GM12878 (cell line): ENCODE measurements at regions not wholly inside any gene's neighbourhood (a gene's known extent, or its start where the extent isn't known, plus 50 kb on each side); places are given as distances from the start of the nearest gene placed in this dataset.

Experiments used
- ATAC-seq: fragments of 200-7000 bp; cut with Tn5 transposase; 3 replicates; pipeline ENCODE4 v1.9.1; 2020; ENCODE audit warnings: mild to moderate bottlenecking, moderate library complexity
- BruUV-seq: library from RNA; stranded (reverse); fragments of 400-500 nt; replicated peaks from 2 replicates; lab custom pipeline; 2021; lab: Mats Ljungman, UMichigan
- CTCF ChIA-PET: fragments of 300-600 bp; sonication (Branson Sonifier 250); formaldehyde crosslinking; extraction: SDS; loops from one replicate; lab custom pipeline; 2021; ENCODE audit warnings: inconsistent platforms; lab: Yijun Ruan, JAX
- POLR2A ChIA-PET: fragments of 350-600 bp; formaldehyde crosslinking; extraction: SDS; loops from one replicate; lab custom pipeline; 2021; ENCODE audit warnings: inconsistent platforms; lab: Charles Lee
- RAD21 ChIA-PET: fragments of 300-600 bp; sonication (Branson Sonifier 250); formaldehyde crosslinking; loops from one replicate; lab custom pipeline; 2023; ENCODE audit warnings: antibody characterized with exemption; ENCODE audit not compliant: unreplicated experiment; lab: Charles Lee
- SMC1A ChIA-PET: fragments of 300-600 bp; sonication (Branson Sonifier 250); formaldehyde crosslinking; loops from one replicate; lab custom pipeline; 2023; ENCODE audit not compliant: unreplicated experiment, uncharacterized antibody; lab: Charles Lee
- DNase-seq: peaks from one replicate; pipeline ENCODE4 v3.0.0-alpha.2; 2011; ENCODE audit warnings: low read depth, low spot score
- FAIRE-seq: peaks from 3 replicates; lab custom pipeline; 2011; peaks lifted over from hg19 to GRCh38; lab: Jason Lieb, UNC
- H2AFZ ChIP-seq: 2 replicates; pipeline ENCODE4 v1.6.0; 2011; ENCODE audit warnings: low read depth, low read length, control low read depth; ENCODE audit not compliant: control insufficient read depth
- H3K27ac ChIP-seq: 2 replicates; pipeline ENCODE4 v1.5.1; 2011; ENCODE audit warnings: control low read depth; ENCODE audit not compliant: control insufficient read depth, insufficient read depth
- H3K27me3 ChIP-seq, 2 experiments: replicated peaks in 1 of 2; 2 replicates each; pipeline versions ENCODE4 v1.6.0 to v1.6.1; 2011; ENCODE audit warnings: low read length in 1 of 2; ENCODE audit not compliant: control insufficient read depth in 2 of 2, insufficient read depth in 2 of 2
- H3K36me3 ChIP-seq, 2 experiments: 2 replicates each; pipeline ENCODE4 v1.5.1; 2011; ENCODE audit warnings: low read length in 1 of 2; ENCODE audit not compliant: control insufficient read depth in 2 of 2, insufficient read depth in 2 of 2
- H3K4me1 ChIP-seq: 2 replicates; pipeline ENCODE4 v1.6.1; 2011; ENCODE audit warnings: mild to moderate bottlenecking, low read length, moderate library complexity, mixed read lengths; ENCODE audit not compliant: control insufficient read depth, insufficient read depth
- H3K4me2 ChIP-seq: 2 replicates; pipeline ENCODE4 v1.6.0; 2011; ENCODE audit warnings: control low read depth; ENCODE audit not compliant: control insufficient read depth, insufficient read depth
- H3K4me3 ChIP-seq: fragments of 200-600 bp; sonication (generic); 2 replicates; pipeline ENCODE4 v1.5.1; 2016
- H3K79me2 ChIP-seq: 2 replicates; pipeline ENCODE4 v1.6.0; 2011; ENCODE audit warnings: low read length; ENCODE audit not compliant: control insufficient read depth, insufficient read depth
- H3K9ac ChIP-seq: 2 replicates; pipeline ENCODE4 v1.8.0; 2011; ENCODE audit warnings: low read length, control low read depth, mixed read lengths; ENCODE audit not compliant: control insufficient read depth, insufficient read depth
- H3K9me3 ChIP-seq: replicated peaks from 3 replicates; pipeline ENCODE4 v1.5.1; 2011; ENCODE audit warnings: mild to moderate bottlenecking, low read length; ENCODE audit not compliant: control insufficient read depth, insufficient read depth
- H4K20me1 ChIP-seq: 2 replicates; pipeline ENCODE4 v1.6.0; 2011; ENCODE audit not compliant: control insufficient read depth, insufficient read depth
- CHD1 ChIP-seq: IDR thresholded peaks from 2 replicates; pipeline ENCODE4 v1.6.1; 2012; ENCODE audit warnings: low read depth, low read length, improper control_type of control experiment
- CREM ChIP-seq: IDR thresholded peaks from 2 replicates; pipeline ENCODE4 v1.6.1; 2014; ENCODE audit warnings: antibody characterized with exemption, low read depth
- DPF2 ChIP-seq: fragments of 450-650 bp; IDR thresholded peaks from 2 replicates; pipeline ENCODE4 v1.6.1; 2017; ENCODE audit warnings: mild to moderate bottlenecking
- ETV6 ChIP-seq, 2 experiments: fragments of 450-650 bp in 1 of 2; IDR thresholded peaks in 1 of 2; conservative IDR thresholded peaks in 1 of 2; 2 replicates each; pipeline ENCODE4 v1.6.1; 2014; ENCODE audit warnings: antibody characterized with exemption in 1 of 2, borderline replicate concordance in 1 of 2, low read depth in 1 of 2, mild to moderate bottlenecking in 1 of 2, moderate library complexity in 1 of 2
- GABPA ChIP-seq: IDR thresholded peaks from 2 replicates; pipeline ENCODE4 v1.6.1; 2014; ENCODE audit warnings: antibody characterized with exemption, low read depth, mild to moderate bottlenecking, inconsistent platforms
- HCFC1 ChIP-seq: fragments of 150-350 bp; IDR thresholded peaks from 2 replicates; pipeline ENCODE4 v1.6.1; 2014; ENCODE audit warnings: low read length
- HDAC2 ChIP-seq: fragments of 200-600 bp; sonication (generic); IDR thresholded peaks from 2 replicates; pipeline ENCODE4 v1.6.1; 2017
- HDGF ChIP-seq: fragments of 450-650 bp; IDR thresholded peaks from 2 replicates; pipeline ENCODE4 v1.6.1; 2016; ENCODE audit warnings: antibody characterized with exemption
- IKZF2 ChIP-seq, 2 experiments: fragments of 450-650 bp; IDR thresholded peaks; 2 replicates each; pipeline ENCODE4 v1.6.1; 2017; ENCODE audit warnings: mild to moderate bottlenecking in 2 of 2, moderate library complexity in 2 of 2
- IRF5 ChIP-seq: fragments of 450-650 bp; IDR thresholded peaks from 2 replicates; pipeline ENCODE4 v1.6.1; 2017; ENCODE audit warnings: borderline replicate concordance
- MAX ChIP-seq: IDR thresholded peaks from 2 replicates; pipeline ENCODE4 v1.6.1; 2012; ENCODE audit warnings: low read depth, low read length, improper control_type of control experiment
- MYB ChIP-seq: fragments of 150-350 bp; IDR thresholded peaks from 2 replicates; pipeline ENCODE4 v1.6.1; 2014; ENCODE audit warnings: mild to moderate bottlenecking, low read depth, low read length, borderline replicate concordance
- NBN ChIP-seq: fragments of 450-650 bp; IDR thresholded peaks from 2 replicates; pipeline ENCODE4 v1.6.1; 2016
- NFXL1 ChIP-seq: fragments of 450-650 bp; IDR thresholded peaks from 2 replicates; pipeline ENCODE4 v1.6.1; 2017; ENCODE audit warnings: antibody characterized with exemption, mild to moderate bottlenecking, borderline replicate concordance
- POU2F2 ChIP-seq: IDR thresholded peaks from 3 replicates; pipeline ENCODE4 v1.6.1; 2011; ENCODE audit warnings: low read depth, mild to moderate bottlenecking, low read length, borderline replicate concordance
- SMARCA5 ChIP-seq: fragments of 450-650 bp; IDR thresholded peaks from 2 replicates; pipeline ENCODE4 v1.6.1; 2017; ENCODE audit warnings: mild to moderate bottlenecking
- USF1 ChIP-seq: IDR thresholded peaks from 2 replicates; pipeline ENCODE4 v1.6.1; 2011; ENCODE audit warnings: borderline replicate concordance, low read depth, mild to moderate bottlenecking, moderate library complexity, mixed read lengths, low read length; ENCODE audit not compliant: insufficient read depth; ENCODE audit errors: extremely low read length
- YBX1 ChIP-seq: fragments of 450-650 bp; IDR thresholded peaks from 2 replicates; pipeline ENCODE4 v1.6.1; 2016; ENCODE audit warnings: antibody characterized with exemption
- WGBS: methylation state at CpG from one replicate; pipeline ENCODE4 v1.1.6; 2016; ENCODE audit warnings: low lambda C conversion rate; ENCODE audit not compliant: insufficient replicate concordance, insufficient coverage; ENCODE audit errors: missing lambda C conversion rate; 5-methylcytosine and 5-hydroxymethylcytosine counted together
- in situ Hi-C: fragments of 300-500 bp; cut with MboI; formaldehyde crosslinking; loops from 9 replicates; pipeline ENCODE4 v1.14.3; 2018; ENCODE audit warnings: mixed read lengths
- intact Hi-C: fragments of 100-400 bp; cut with micrococcal nuclease; formaldehyde crosslinking; loops from one replicate; pipeline ENCODE4 v1.14.2; 2022; ENCODE audit not compliant: unreplicated experiment

GRCh38 chr16:54672500-54672899 is 258.2 kb upstream of the IRX5 start:
- TF ChIP-seq POU2F2 (no peak), MYB (no peak), YBX1 (no peak), HCFC1 (no peak), IRF5 (no peak), HDGF (no peak), ETV6 (conservative IDR thresholded peaks at IDR 0.05 in 1 of 2, IDR thresholded peaks at IDR 0.05 in 1 of 2; ENCODE audit: borderline replicate concordance in 1 of 2, low read depth in 1 of 2) (no peak), GABPA (no peak), DPF2 (no peak), IKZF2 (IDR thresholded peaks at IDR 0.05) (no peak), MAX (no peak), CHD1 (no peak), SMARCA5 (no peak), HDAC2 (no peak), CREM (no peak), NFXL1 (no peak), USF1 (no peak), NBN (no peak)
- WGBS, result 0% methylated on average over 1 of the region's 1 CpG
- ChIA-PET SMC1A (no interaction called here), POLR2A (no interaction called here), CTCF (no interaction called here), RAD21 (no interaction called here)
- Histone ChIP-seq H3K79me2 (no peaks in the 10 kb centered on the region), H3K9me3 (no peaks in the 10 kb centered on the region), H3K4me3 (no peak overlapping the region), H3K4me2 (no peak overlapping the region), H3K36me3 (no peaks in the 10 kb centered on the region), H3K27ac (no peak overlapping the region), H3K9ac (no peak overlapping the region), H2AFZ (no peak overlapping the region), H3K4me1 (no peaks in the 10 kb centered on the region), H4K20me1 (no peaks in the 10 kb centered on the region), H3K27me3 (no peaks in the 10 kb centered on the region)
- intact Hi-C loops (no loop called here), in situ Hi-C loops (no loop called here)
- no peak for FAIRE-seq
- no peak for ATAC-seq
- no peak for DNase-seq
- no TSS peak for BruUV-seq
